AG10803 (cell line): ENCODE measurements at regions not wholly inside any gene's neighbourhood (a gene's known extent, or its start where the extent isn't known, plus 50 kb on each side); places are given as distances from the start of the nearest gene placed in this dataset.

Source experiments
- DNase-seq: peaks from one replicate; pipeline ENCODE4 v3.0.0; 2010; ENCODE audit warnings: low read depth
- H3K4me3 ChIP-seq: 2 replicates; pipeline ENCODE4 v1.5.1; 2011; ENCODE audit warnings: mild to moderate bottlenecking, low read length, control low read depth
- TF ChIP-seq, protein P1 (sequence below): conservative IDR thresholded peaks from 2 replicates; pipeline ENCODE4 v1.5.1; 2011; ENCODE audit warnings: mild to moderate bottlenecking, low read length, control low read depth, inconsistent platforms

DNA sequence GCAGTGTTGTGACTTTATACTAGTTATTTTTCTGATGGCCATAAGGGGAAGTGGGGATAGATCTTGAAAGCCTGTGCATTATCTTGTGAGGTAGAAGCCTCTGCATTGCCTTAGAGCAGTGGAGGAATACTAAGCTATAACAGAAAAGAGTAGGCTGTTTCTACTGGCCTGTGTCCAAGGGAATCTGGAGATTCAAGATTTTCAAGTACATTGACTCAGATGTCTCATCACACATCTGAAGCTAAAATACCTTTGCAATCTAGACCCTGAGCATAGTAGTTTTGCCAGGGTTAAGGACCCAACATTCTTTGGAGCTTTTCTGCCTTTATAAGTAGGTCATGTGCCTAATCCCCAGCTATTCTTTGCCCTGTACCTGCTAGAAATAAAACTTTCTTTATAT is 272.3 kb downstream of the TENT5A start:
- no peak for DNase-seq
- H3K4me3 ChIP-seq = no peak overlapping the region
- TF ChIP-seq, protein P1, sequence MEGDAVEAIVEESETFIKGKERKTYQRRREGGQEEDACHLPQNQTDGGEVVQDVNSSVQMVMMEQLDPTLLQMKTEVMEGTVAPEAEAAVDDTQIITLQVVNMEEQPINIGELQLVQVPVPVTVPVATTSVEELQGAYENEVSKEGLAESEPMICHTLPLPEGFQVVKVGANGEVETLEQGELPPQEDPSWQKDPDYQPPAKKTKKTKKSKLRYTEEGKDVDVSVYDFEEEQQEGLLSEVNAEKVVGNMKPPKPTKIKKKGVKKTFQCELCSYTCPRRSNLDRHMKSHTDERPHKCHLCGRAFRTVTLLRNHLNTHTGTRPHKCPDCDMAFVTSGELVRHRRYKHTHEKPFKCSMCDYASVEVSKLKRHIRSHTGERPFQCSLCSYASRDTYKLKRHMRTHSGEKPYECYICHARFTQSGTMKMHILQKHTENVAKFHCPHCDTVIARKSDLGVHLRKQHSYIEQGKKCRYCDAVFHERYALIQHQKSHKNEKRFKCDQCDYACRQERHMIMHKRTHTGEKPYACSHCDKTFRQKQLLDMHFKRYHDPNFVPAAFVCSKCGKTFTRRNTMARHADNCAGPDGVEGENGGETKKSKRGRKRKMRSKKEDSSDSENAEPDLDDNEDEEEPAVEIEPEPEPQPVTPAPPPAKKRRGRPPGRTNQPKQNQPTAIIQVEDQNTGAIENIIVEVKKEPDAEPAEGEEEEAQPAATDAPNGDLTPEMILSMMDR = no peak

- TF ChIP-seq, protein P1 = no peak
- peak; percentile 75 for DNase-seq
- no peak overlapping the region for H3K4me3 ChIP-seq
Measured at GRCh38 chr6:81476881-81477280, 275.6 kb downstream of the TENT5A start.

DNA sequence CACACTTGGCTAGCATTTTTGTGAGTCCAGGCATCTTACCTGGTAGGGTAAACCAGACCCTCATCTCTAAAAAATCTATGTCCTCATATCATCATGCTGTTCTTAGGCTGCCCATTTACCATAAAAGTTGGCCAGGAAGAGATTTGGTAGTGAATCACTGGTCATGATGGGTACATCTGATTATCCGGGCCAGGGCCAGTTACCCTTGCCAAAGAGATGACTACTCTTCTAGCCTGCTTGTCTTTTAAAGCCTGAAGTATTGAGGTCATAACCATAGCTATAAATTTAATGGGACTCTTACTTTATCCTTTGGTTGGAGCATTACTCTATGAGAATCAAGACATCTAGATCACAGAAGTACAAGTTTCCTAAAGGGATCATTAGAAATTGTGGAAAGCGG is 276.8 kb downstream of the TENT5A start:
- TF ChIP-seq, protein P1 = no peak
- H3K4me3 ChIP-seq = no peak overlapping the region
- DNase-seq = peak; percentile 14

DNA sequence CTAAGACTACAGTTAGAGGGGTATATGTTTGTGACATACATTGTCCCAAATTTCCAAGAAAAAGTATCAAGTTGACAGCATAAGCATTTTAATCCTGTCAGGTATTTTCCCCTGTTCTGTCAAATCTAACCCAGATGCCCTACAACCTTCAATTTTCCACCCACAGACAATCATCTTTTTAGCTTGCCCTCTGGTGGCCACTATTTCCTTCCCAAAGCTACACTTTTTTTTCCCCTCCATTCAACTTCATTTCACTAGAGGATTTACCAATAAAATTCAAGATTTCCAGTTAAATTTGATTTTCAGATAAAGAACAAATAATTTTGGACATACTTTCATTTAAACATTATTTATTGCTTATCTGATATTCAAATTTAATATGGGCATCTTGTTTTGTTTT is 286.6 kb downstream of the TENT5A start:
- TF ChIP-seq, protein P1 = peak; percentile 78
- no peak overlapping the region for H3K4me3 ChIP-seq
- DNase-seq = peak; percentile 46

- no peak overlapping the region for H3K4me3 ChIP-seq
- TF ChIP-seq, protein P1 = no peak
- DNase-seq = peak; percentile 35
Measured at GRCh38 chr6:81456416-81456815, 296.1 kb downstream of the TENT5A start.

- H3K4me3 ChIP-seq = no peak overlapping the region
- TF ChIP-seq, protein P1 = no peak
- DNase-seq = no peak
Measured at GRCh38 chr6:81455641-81456040, 296.8 kb downstream of the TENT5A start.

GRCh38 chr6:81451787-81452186 is 300.7 kb downstream of the TENT5A start:
- TF ChIP-seq, protein P1 = no peak
- H3K4me3 ChIP-seq = no peak overlapping the region
- DNase-seq = peak; percentile 76
